Mesenchymal stem cell (in vitro differentiated cells and primary cell): ENCODE measurements at regions not wholly inside any gene's neighbourhood (a gene's known extent, or its start where the extent isn't known, plus 50 kb on each side); places are given as distances from the start of the nearest gene placed in this dataset.

Experiments used
- DNase-seq: peaks from one replicate; pipeline ENCODE4 v3.0.0-alpha.2; 2013
- H2AFZ ChIP-seq: one replicate; pipeline ENCODE4 v1.6.1; 2013; ENCODE audit warnings: low read depth, mild to moderate bottlenecking, control low read depth, inconsistent platforms, low read length, moderate library complexity
- H2AK5ac ChIP-seq: 2 replicates; pipeline ENCODE4 v1.6.1; 2013; ENCODE audit warnings: low read length, moderate library complexity, mild to moderate bottlenecking, inconsistent platforms; ENCODE audit not compliant: severe bottlenecking
- H2BK120ac ChIP-seq: one replicate; pipeline ENCODE4 v1.6.1; 2013; ENCODE audit warnings: low read depth, mild to moderate bottlenecking, inconsistent platforms, low read length, moderate library complexity
- H2BK12ac ChIP-seq, 2 experiments: one replicate each; pipeline ENCODE4 v1.6.1; 2013; ENCODE audit warnings: inconsistent platforms in 2 of 2, low read length in 2 of 2, mild to moderate bottlenecking in 2 of 2, moderate library complexity in 2 of 2, control low read depth in 1 of 2
- H2BK15ac ChIP-seq: one replicate; pipeline ENCODE4 v1.6.1; 2013; ENCODE audit warnings: mild to moderate bottlenecking, low read depth, inconsistent platforms; ENCODE audit not compliant: poor library complexity, severe bottlenecking
- H2BK5ac ChIP-seq: 2 replicates; pipeline ENCODE4 v1.6.1; 2013; ENCODE audit warnings: low read depth, mild to moderate bottlenecking, low read length, control low read depth, inconsistent platforms; ENCODE audit not compliant: poor library complexity, severe bottlenecking
- H3K14ac ChIP-seq, 2 experiments: one replicate each; pipeline ENCODE4 v1.6.1; 2013; ENCODE audit warnings: inconsistent platforms in 2 of 2, low read length in 2 of 2, control low read depth in 1 of 2, mild to moderate bottlenecking in 1 of 2, moderate library complexity in 1 of 2
- H3K18ac ChIP-seq, 2 experiments: one replicate each; pipeline ENCODE4 v1.6.1; 2013; ENCODE audit warnings: inconsistent platforms in 2 of 2, low read length in 2 of 2, control low read depth in 1 of 2, low read depth in 1 of 2, mild to moderate bottlenecking in 1 of 2
- H3K23ac ChIP-seq, 2 experiments: one replicate each; pipeline ENCODE4 v1.6.1; 2013; ENCODE audit warnings: inconsistent platforms in 2 of 2, low read length in 2 of 2, mild to moderate bottlenecking in 2 of 2, moderate library complexity in 2 of 2, control low read depth in 1 of 2
- H3K27ac ChIP-seq: 2 replicates; pipeline ENCODE4 v1.5.1; 2013; ENCODE audit warnings: mild to moderate bottlenecking, moderate library complexity, low read length, control low read depth, inconsistent platforms; ENCODE audit not compliant: poor library complexity, severe bottlenecking
- H3K27me3 ChIP-seq, 2 experiments: 2 replicates each; pipeline versions ENCODE4 v1.6.1 to v1.7.0; 2013; ENCODE audit warnings: low read length in 2 of 2, mild to moderate bottlenecking in 2 of 2, moderate library complexity in 2 of 2, control low read depth in 1 of 2, inconsistent platforms in 1 of 2; ENCODE audit not compliant: control insufficient read depth in 1 of 2, insufficient read depth in 1 of 2
- H3K36me3 ChIP-seq, 2 experiments: 2 replicates each; pipeline versions ENCODE4 v1.6.1 to v1.7.0; 2013; ENCODE audit warnings: low read length in 2 of 2, control low read depth in 1 of 2, inconsistent platforms in 1 of 2, low read depth in 1 of 2, mild to moderate bottlenecking in 1 of 2; ENCODE audit not compliant: insufficient read depth in 2 of 2, control insufficient read depth in 1 of 2
- H3K4ac ChIP-seq, 2 experiments: one replicate each; pipeline ENCODE4 v1.6.1; 2013; ENCODE audit warnings: inconsistent platforms in 2 of 2, low read length in 2 of 2, mild to moderate bottlenecking in 2 of 2, moderate library complexity in 2 of 2, control low read depth in 1 of 2, low read depth in 1 of 2
- H3K4me1 ChIP-seq: 2 replicates; pipeline ENCODE4 v1.6.1; 2013; ENCODE audit warnings: low read depth, low read length, control low read depth; ENCODE audit not compliant: control insufficient read depth, insufficient read depth
- H3K4me2 ChIP-seq: 2 replicates; pipeline ENCODE4 v1.6.1; 2013; ENCODE audit warnings: low read length, mild to moderate bottlenecking, inconsistent platforms; ENCODE audit not compliant: poor library complexity, severe bottlenecking
- H3K4me3 ChIP-seq, 2 experiments: 2 replicates each; pipeline versions ENCODE4 v1.5.1 to v1.7.0; 2013; ENCODE audit warnings: low read length in 2 of 2, mild to moderate bottlenecking in 2 of 2, control low read depth in 1 of 2, low read depth in 1 of 2; ENCODE audit not compliant: insufficient read depth in 1 of 2
- H3K79me1 ChIP-seq: replicated peaks from 2 replicates; pipeline ENCODE4 v1.6.1; 2013; ENCODE audit warnings: mild to moderate bottlenecking, control low read depth, low read length, inconsistent platforms; ENCODE audit not compliant: poor library complexity, severe bottlenecking
- H3K9ac ChIP-seq: 2 replicates; pipeline ENCODE4 v1.7.0; 2013; ENCODE audit warnings: mild to moderate bottlenecking, low read length, moderate library complexity
- H3K9me3 ChIP-seq: 2 replicates; pipeline ENCODE4 v1.7.0; 2013; ENCODE audit warnings: mild to moderate bottlenecking, low read length; ENCODE audit not compliant: control insufficient read depth
- H4K8ac ChIP-seq: one replicate; pipeline ENCODE4 v1.6.1; 2013; ENCODE audit warnings: inconsistent platforms, mild to moderate bottlenecking, low read length, moderate library complexity
- H4K91ac ChIP-seq: one replicate; pipeline ENCODE4 v1.6.1; 2013; ENCODE audit warnings: mild to moderate bottlenecking, low read length, inconsistent platforms
- WGBS: methylation state at CpG from one replicate; pipeline ENCODE4 v1.1.7; 2013; ENCODE audit warnings: mixed read lengths; 5-methylcytosine and 5-hydroxymethylcytosine counted together

GRCh38 chr15:57819646-57820045 lies 113.1 kb downstream of the POLR2M start:
- Histone ChIP-seq H3K27me3 (peaks cover 16 to 30% of the 10 kb centered on the region in 2 experiments), H3K9me3 (no peaks in the 10 kb centered on the region), H3K36me3 (no peaks in the 10 kb centered on the region), H3K9ac (no peak overlapping the region), H2BK12ac (no peak overlapping the region), H3K79me1 (no peaks in the 10 kb centered on the region), H3K4me3 (no peak overlapping the region), H4K8ac (no peak overlapping the region), H4K91ac (no peak overlapping the region), H3K23ac (no peak overlapping the region), H3K4me2 (no peak overlapping the region), H3K27ac (no peak overlapping the region), H3K18ac (no peak overlapping the region), H2AFZ (no peak overlapping the region), H3K14ac (no peak overlapping the region), H2BK15ac (no peak overlapping the region), H2BK120ac (no peak overlapping the region), H3K4me1 (no peaks in the 10 kb centered on the region), H2AK5ac (no peak overlapping the region), H2BK5ac (no peak overlapping the region), H3K4ac (no peak overlapping the region)
- DNase-seq = no peak
- WGBS = 89% methylated on average over 4 of the region's 4 CpGs

- 44% methylated on average over 2 of the region's 2 CpGs for WGBS
- no peak overlapping the region for H3K9ac ChIP-seq
- no peaks in the 10 kb centered on the region for H3K36me3 ChIP-seq
- DNase-seq = no peak
- H3K79me1 ChIP-seq = no peaks in the 10 kb centered on the region
- H3K27me3 ChIP-seq = peaks cover 15 to 26% of the 10 kb centered on the region in 2 experiments
- no peak overlapping the region for H2BK15ac ChIP-seq
- no peak overlapping the region for H4K91ac ChIP-seq
- H2AFZ ChIP-seq = no peak overlapping the region
- no peak overlapping the region for H2BK120ac ChIP-seq
- H3K9me3 ChIP-seq = no peaks in the 10 kb centered on the region
- H3K4me3 ChIP-seq = no peak overlapping the region
- no peak overlapping the region for H3K27ac ChIP-seq
- no peak overlapping the region for H3K14ac ChIP-seq
- no peak overlapping the region for H2BK5ac ChIP-seq
- no peak overlapping the region for H2AK5ac ChIP-seq
- no peak overlapping the region for H3K4me2 ChIP-seq
- no peaks in the 10 kb centered on the region for H3K4me1 ChIP-seq
- no peak overlapping the region for H3K18ac ChIP-seq
- H2BK12ac ChIP-seq = no peak overlapping the region
- no peak overlapping the region for H3K23ac ChIP-seq
- H3K4ac ChIP-seq = no peak overlapping the region
- no peak overlapping the region for H4K8ac ChIP-seq
Measured at GRCh38 chr15:57820119-57820518, 113.6 kb downstream of the POLR2M start.

- 83% methylated on average over 1 of the region's 2 CpGs for WGBS
- Histone ChIP-seq H3K4me3 (no peak overlapping the region), H3K4me2 (no peak overlapping the region), H3K18ac (no peak overlapping the region), H2AK5ac (no peak overlapping the region), H4K8ac (no peak overlapping the region), H2BK120ac (no peak overlapping the region), H3K27me3 (peaks cover 11 to 13% of the 10 kb centered on the region in 2 experiments), H4K91ac (no peak overlapping the region), H3K36me3 (no peaks in the 10 kb centered on the region), H2BK5ac (no peak overlapping the region), H3K9ac (no peak overlapping the region), H3K14ac (no peak overlapping the region), H2AFZ (no peak overlapping the region), H3K79me1 (no peaks in the 10 kb centered on the region), H3K23ac (no peak overlapping the region), H2BK12ac (no peak overlapping the region), H2BK15ac (no peak overlapping the region), H3K4me1 (no peaks in the 10 kb centered on the region), H3K27ac (no peak overlapping the region), H3K4ac (no peak overlapping the region), H3K9me3 (no peaks in the 10 kb centered on the region)
- no peak for DNase-seq
Measured at GRCh38 chr15:57821826-57822225, 115.3 kb downstream of the POLR2M start.

GRCh38 chr15:57823325-57823882 lies 116.9 kb downstream of the POLR2M start:
- Histone ChIP-seq H3K79me1 (no peaks in the 10 kb centered on the region), H3K4me1 (no peaks in the 10 kb centered on the region), H2BK120ac (no peak overlapping the region), H3K27ac (no peak overlapping the region), H3K27me3 (peaks cover 0 to 8% of the 10 kb centered on the region in 2 experiments), H3K14ac (no peak overlapping the region), H3K18ac (no peak overlapping the region), H3K23ac (no peak overlapping the region), H2AFZ (no peak overlapping the region), H3K9me3 (no peaks in the 10 kb centered on the region), H2BK12ac (no peak overlapping the region), H3K4ac (no peak overlapping the region), H3K9ac (no peak overlapping the region), H3K4me2 (no peak overlapping the region), H2AK5ac (no peak overlapping the region), H3K4me3 (no peak overlapping the region), H4K91ac (no peak overlapping the region), H3K36me3 (no peaks in the 10 kb centered on the region), H2BK5ac (no peak overlapping the region), H2BK15ac (no peak overlapping the region), H4K8ac (no peak overlapping the region)
- 98% methylated on average over 5 of the region's 6 CpGs for WGBS
- no peak for DNase-seq
